KMS-11 (cell line): ENCODE measurements at regions not wholly inside any gene's neighbourhood (a gene's known extent, or its start where the extent isn't known, plus 50 kb on each side); places are given as distances from the start of the nearest gene placed in this dataset.
"Not testable (repeated sequence)": the region's sequence is repeated elsewhere in the genome, so short reads cannot be mapped to it uniquely, and the experiment has no call there.

ENCODE experiments used
- H2AFZ ChIP-seq: fragments of 200-600 bp; sonication (generic); 2 replicates; pipeline ENCODE4 v1.6.1; 2016; ENCODE audit warnings: antibody characterized with exemption, mixed run types, low read depth
- H3K27ac ChIP-seq: fragments of 200-600 bp; sonication (generic); 2 replicates; pipeline ENCODE4 v1.6.1; 2016; ENCODE audit warnings: mild to moderate bottlenecking, mixed run types
- H3K27me3 ChIP-seq: fragments of 200-600 bp; sonication (generic); 2 replicates; pipeline ENCODE4 v1.6.1; 2017; ENCODE audit warnings: mild to moderate bottlenecking, low read depth, mixed run types, moderate library complexity; ENCODE audit not compliant: insufficient read depth
- H3K36me3 ChIP-seq: fragments of 200-600 bp; sonication (generic); 2 replicates; pipeline ENCODE4 v1.6.1; 2017; ENCODE audit warnings: mild to moderate bottlenecking, mixed run types; ENCODE audit not compliant: insufficient read depth
- H3K4me1 ChIP-seq: fragments of 200-600 bp; sonication (generic); 2 replicates; pipeline ENCODE4 v1.6.1; 2016; ENCODE audit warnings: mild to moderate bottlenecking, low read depth, mixed run types; ENCODE audit not compliant: poor library complexity, severe bottlenecking
- H3K4me2 ChIP-seq: fragments of 200-600 bp; sonication (generic); 2 replicates; pipeline ENCODE4 v1.7.0; 2016; ENCODE audit warnings: mild to moderate bottlenecking, mixed run types
- H3K4me3 ChIP-seq: fragments of 200-600 bp; sonication (generic); IDR thresholded peaks from 2 replicates; pipeline ENCODE4 v1.6.1; 2017; ENCODE audit warnings: low read depth, low read length, mixed read lengths; ENCODE audit not compliant: insufficient read depth
- H3K79me2 ChIP-seq: fragments of 200-600 bp; sonication (generic); 2 replicates; pipeline ENCODE4 v1.6.1; 2016; ENCODE audit warnings: low read depth, mixed run types; ENCODE audit not compliant: insufficient read depth
- H3K9ac ChIP-seq: fragments of 200-600 bp; sonication (generic); 2 replicates; pipeline ENCODE4 v1.6.1; 2016; ENCODE audit warnings: mild to moderate bottlenecking, mixed run types
- H4K20me1 ChIP-seq: fragments of 200-600 bp; sonication (generic); 2 replicates; pipeline ENCODE4 v1.6.1; 2016; ENCODE audit warnings: mild to moderate bottlenecking, mixed run types; ENCODE audit not compliant: insufficient read depth
- TF ChIP-seq, protein P1 (sequence below): fragments of 200-600 bp; sonication (generic); conservative IDR thresholded peaks from 2 replicates; pipeline ENCODE4 v1.6.1; 2017; ENCODE audit warnings: low read depth, mild to moderate bottlenecking, antibody characterized with exemption, low read length, moderate library complexity, mixed read lengths

DNA sequence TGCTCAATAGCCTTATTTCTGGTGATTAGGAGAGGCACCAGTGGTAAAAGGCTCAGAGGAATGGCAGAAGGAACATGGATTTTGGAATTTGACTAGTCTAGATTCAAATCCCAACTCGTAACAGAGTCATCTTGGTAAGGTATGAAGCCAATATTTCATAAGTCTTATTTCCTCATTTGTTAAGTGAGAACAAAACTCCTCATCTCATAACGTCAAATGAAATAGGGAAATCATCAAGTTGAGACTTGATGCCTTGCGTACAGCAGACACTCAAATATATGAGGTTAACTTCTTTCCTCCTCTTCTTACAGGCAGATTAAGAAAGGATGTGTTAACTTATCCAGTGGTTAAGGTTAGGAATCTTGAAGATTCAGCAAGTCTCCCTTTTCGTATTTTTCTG, 189.2 kb downstream of the DLEU7 start:
- no peak overlapping the region for H2AFZ ChIP-seq
- peaks cover 37% of the 10 kb centered on the region for H3K4me1 ChIP-seq
- no peak overlapping the region for H3K27ac ChIP-seq
- TF ChIP-seq, protein P1, sequence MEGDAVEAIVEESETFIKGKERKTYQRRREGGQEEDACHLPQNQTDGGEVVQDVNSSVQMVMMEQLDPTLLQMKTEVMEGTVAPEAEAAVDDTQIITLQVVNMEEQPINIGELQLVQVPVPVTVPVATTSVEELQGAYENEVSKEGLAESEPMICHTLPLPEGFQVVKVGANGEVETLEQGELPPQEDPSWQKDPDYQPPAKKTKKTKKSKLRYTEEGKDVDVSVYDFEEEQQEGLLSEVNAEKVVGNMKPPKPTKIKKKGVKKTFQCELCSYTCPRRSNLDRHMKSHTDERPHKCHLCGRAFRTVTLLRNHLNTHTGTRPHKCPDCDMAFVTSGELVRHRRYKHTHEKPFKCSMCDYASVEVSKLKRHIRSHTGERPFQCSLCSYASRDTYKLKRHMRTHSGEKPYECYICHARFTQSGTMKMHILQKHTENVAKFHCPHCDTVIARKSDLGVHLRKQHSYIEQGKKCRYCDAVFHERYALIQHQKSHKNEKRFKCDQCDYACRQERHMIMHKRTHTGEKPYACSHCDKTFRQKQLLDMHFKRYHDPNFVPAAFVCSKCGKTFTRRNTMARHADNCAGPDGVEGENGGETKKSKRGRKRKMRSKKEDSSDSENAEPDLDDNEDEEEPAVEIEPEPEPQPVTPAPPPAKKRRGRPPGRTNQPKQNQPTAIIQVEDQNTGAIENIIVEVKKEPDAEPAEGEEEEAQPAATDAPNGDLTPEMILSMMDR = no peak
- H3K27me3 ChIP-seq = no peaks in the 10 kb centered on the region
- H3K4me3 ChIP-seq = no peak overlapping the region
- H4K20me1 ChIP-seq = no peaks in the 10 kb centered on the region
- no peaks in the 10 kb centered on the region for H3K36me3 ChIP-seq
- H3K9ac ChIP-seq = no peak overlapping the region
- H3K4me2 ChIP-seq = no peak overlapping the region
- no peaks in the 10 kb centered on the region for H3K79me2 ChIP-seq

DNA sequence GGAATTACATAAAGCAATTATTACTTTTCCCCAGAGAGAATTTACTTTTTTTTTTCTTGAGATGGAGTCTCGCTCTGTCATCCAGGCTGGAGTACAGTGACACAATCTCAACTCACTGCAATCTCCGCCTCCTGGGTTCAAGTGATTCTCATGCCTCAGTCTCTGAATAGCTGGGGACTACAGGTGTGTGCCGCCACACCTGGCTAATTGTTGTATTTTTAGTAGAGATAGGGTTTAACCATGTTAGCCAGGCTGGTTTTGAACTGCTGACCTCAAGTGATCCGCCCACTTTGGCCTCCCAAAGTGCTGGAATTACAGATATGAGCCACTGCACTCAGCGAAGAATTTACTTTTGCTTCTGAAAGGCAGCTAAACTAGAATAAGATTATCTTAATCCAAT, 181.6 kb downstream of the DLEU7 start:
- not testable (repeated sequence) for H3K79me2 ChIP-seq, H3K9ac ChIP-seq, H3K4me3 ChIP-seq, H4K20me1 ChIP-seq, H3K27ac ChIP-seq, H3K4me2 ChIP-seq, H3K36me3 ChIP-seq, H2AFZ ChIP-seq, H3K27me3 ChIP-seq, H3K4me1 ChIP-seq

DNA sequence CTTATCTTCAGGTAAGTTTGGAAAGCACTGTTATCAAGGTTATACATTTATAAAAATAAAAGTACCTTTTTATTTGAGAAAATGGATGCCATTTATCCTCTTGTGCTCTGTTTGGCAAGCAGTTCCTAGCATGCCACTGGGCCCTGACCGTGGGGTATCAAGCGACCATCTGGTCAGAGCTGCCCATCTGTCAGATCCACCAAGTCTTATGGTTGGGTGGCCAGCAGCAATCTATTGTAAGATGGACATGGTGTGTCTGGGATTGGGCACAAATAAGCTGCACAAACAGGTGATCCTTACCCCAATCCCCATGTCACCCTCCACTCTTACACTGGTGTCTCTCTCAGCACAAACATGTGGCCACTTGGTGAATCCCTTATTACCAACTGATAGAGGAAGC, 178.5 kb downstream of the DLEU7 start:
- H2AFZ ChIP-seq = no peak overlapping the region
- no peaks in the 10 kb centered on the region for H3K27me3 ChIP-seq
- H3K4me1 ChIP-seq = no peaks in the 10 kb centered on the region
- no peaks in the 10 kb centered on the region for H4K20me1 ChIP-seq
- no peaks in the 10 kb centered on the region for H3K79me2 ChIP-seq
- TF ChIP-seq, protein P1 = no peak
- H3K9ac ChIP-seq = no peak overlapping the region
- no peak overlapping the region for H3K4me3 ChIP-seq
- H3K36me3 ChIP-seq = no peaks in the 10 kb centered on the region
- no peak overlapping the region for H3K27ac ChIP-seq
- H3K4me2 ChIP-seq = no peak overlapping the region

DNA sequence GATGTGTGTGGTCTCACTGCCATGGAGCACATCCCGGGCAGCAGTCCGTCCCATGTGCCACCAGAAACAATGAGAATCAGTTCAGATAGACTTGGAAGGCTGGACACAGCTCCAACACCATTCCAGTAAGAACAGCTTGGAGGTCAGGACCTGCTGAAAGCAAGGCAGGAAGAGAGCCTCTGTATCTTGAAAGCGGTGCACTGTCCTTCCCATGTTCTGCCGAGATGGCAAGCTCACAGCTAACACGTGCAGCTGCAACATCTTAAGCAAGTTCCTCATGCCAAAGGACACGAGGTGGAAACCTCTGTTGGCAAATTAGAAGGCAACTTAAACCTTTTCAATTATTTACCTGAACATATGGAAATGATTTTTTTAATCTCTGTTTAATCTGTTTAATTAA, 175.4 kb downstream of the DLEU7 start:
- Histone ChIP-seq H3K4me2 (no peak overlapping the region), H3K4me1 (no peaks in the 10 kb centered on the region)
- TF ChIP-seq, protein P1 = no peak

DNA sequence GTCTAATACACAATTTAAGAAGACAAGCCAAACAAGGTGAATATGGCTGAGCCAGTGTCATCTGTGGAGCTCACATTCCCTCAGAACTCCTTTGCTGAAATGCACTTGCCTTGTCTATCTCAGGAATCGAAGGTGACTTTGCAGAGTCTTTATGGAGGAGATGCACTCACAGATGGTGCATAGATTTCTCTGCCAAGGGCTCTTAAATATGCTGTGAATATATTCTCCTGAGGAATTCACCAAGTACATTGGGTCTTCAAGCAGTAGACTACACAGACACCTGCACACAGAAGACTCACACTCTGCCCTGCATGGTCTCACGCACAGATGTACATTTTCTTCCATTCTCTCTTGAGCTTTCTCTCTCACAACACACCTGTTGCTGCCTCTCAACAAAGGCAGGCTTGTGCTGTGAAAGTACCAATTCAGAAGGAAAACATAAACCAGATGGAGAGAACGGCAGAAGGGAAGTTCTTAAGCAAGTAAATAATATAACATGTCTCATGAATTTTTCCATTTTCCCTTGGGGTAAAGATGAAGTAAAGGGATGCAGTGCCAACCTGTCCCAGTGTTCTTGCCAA, 174.7 kb downstream of the DLEU7 start:
- H3K79me2 ChIP-seq = no peaks in the 10 kb centered on the region
- no peak overlapping the region for H3K4me2 ChIP-seq
- TF ChIP-seq, protein P1 = no peak
- no peak overlapping the region for H3K4me3 ChIP-seq
- no peaks in the 10 kb centered on the region for H3K36me3 ChIP-seq
- H3K27me3 ChIP-seq = no peaks in the 10 kb centered on the region
- no peak overlapping the region for H2AFZ ChIP-seq
- no peaks in the 10 kb centered on the region for H3K4me1 ChIP-seq
- no peaks in the 10 kb centered on the region for H4K20me1 ChIP-seq
- no peak overlapping the region for H3K9ac ChIP-seq
- H3K27ac ChIP-seq = no peak overlapping the region

More for the DNA sequence above, 175.4 kb downstream of the DLEU7 start:
- H3K9ac ChIP-seq = no peak overlapping the region
- no peaks in the 10 kb centered on the region for H3K79me2 ChIP-seq
- H3K36me3 ChIP-seq = no peaks in the 10 kb centered on the region
- H2AFZ ChIP-seq = no peak overlapping the region
- H3K27ac ChIP-seq = no peak overlapping the region
- no peaks in the 10 kb centered on the region for H3K27me3 ChIP-seq
- no peaks in the 10 kb centered on the region for H4K20me1 ChIP-seq
- H3K4me3 ChIP-seq = no peak overlapping the region
